ENCODE measurements at regions not wholly inside any gene's neighbourhood (a gene's known extent, or its start where the extent isn't known, plus 50 kb on each side); places are given as distances from the start of the nearest gene placed in this dataset.
"Not testable (repeated sequence)": the region's sequence is repeated elsewhere in the genome, so short reads cannot be mapped to it uniquely, and the experiment has no call there.

GRCh38 chr10:4902571-4903011, 60.6 kb upstream of the AKR1C1 start:
- no TSS peak for BruUV-seq (replicated peaks)
- peak; percentile 75 for DNase-seq (ENCODE audit: unreplicated experiment)
- H3K4me1 Mint-ChIP-seq (ENCODE audit: insufficient read depth, unreplicated experiment), result peaks cover 18% of the 10 kb centered on the region
- H3K36me3 Mint-ChIP-seq (ENCODE audit: insufficient read depth, unreplicated experiment), result no peaks in the 10 kb centered on the region
- intact Hi-C loops (cut with micrococcal nuclease), result no loop called here
- peak overlapping the region; percentile 2 for H3K4me3 Mint-ChIP-seq (ENCODE audit: unreplicated experiment)
- POLR2A ChIA-PET, result interaction anchor here (0.8 to 1.3 kb wide), 5 partner anchors 10 to 60 kb away, joined by 3 to 5 read pairs (median 3); partner anchors contain the start of gene AKR1C1
- no peaks in the 10 kb centered on the region for H3K27me3 Mint-ChIP-seq (ENCODE audit: insufficient read depth, unreplicated experiment)
- H3K27ac Mint-ChIP-seq (ENCODE audit: low read depth, unreplicated experiment), result peak overlapping the region; percentile 92
- no peak for TF ChIP-seq CTCF (IDR thresholded peaks at IDR 0.05; ENCODE audit: unreplicated experiment)
- CTCF ChIA-PET, result no interaction called here
- H3K9me3 Mint-ChIP-seq (ENCODE audit: unreplicated experiment), result no peaks in the 10 kb centered on the region

- BruUV-seq (replicated peaks); H3K36me3 Mint-ChIP-seq (ENCODE audit: insufficient read depth, unreplicated experiment); DNase-seq (ENCODE audit: unreplicated experiment); H3K4me3 Mint-ChIP-seq (ENCODE audit: unreplicated experiment); intact Hi-C loops (cut with micrococcal nuclease); CTCF ChIA-PET; H3K9me3 Mint-ChIP-seq (ENCODE audit: unreplicated experiment); H3K27me3 Mint-ChIP-seq (ENCODE audit: insufficient read depth, unreplicated experiment): not testable (repeated sequence)
- POLR2A ChIA-PET, result interaction anchor here (1.3 kb wide), 3 partner anchors 36 to 60 kb away, joined by 3 to 5 read pairs (median 5); partner anchors contain the start of gene AKR1C1
- H3K4me1 Mint-ChIP-seq (ENCODE audit: insufficient read depth, unreplicated experiment), result peaks cover 18% of the 10 kb centered on the region
- peak overlapping the region; percentile 92 for H3K27ac Mint-ChIP-seq (ENCODE audit: low read depth, unreplicated experiment)
Measured at GRCh38 chr10:4903126-4903525, 60.1 kb upstream of the AKR1C1 start.

GRCh38 chr10:4903675-4904074, 59.5 kb upstream of the AKR1C1 start:
- H3K27me3 Mint-ChIP-seq (ENCODE audit: insufficient read depth, unreplicated experiment); POLR2A ChIA-PET; H3K4me3 Mint-ChIP-seq (ENCODE audit: unreplicated experiment); H3K36me3 Mint-ChIP-seq (ENCODE audit: insufficient read depth, unreplicated experiment); H3K9me3 Mint-ChIP-seq (ENCODE audit: unreplicated experiment); DNase-seq (ENCODE audit: unreplicated experiment); H3K27ac Mint-ChIP-seq (ENCODE audit: low read depth, unreplicated experiment); intact Hi-C loops (cut with micrococcal nuclease); BruUV-seq (replicated peaks); CTCF ChIA-PET: not testable (repeated sequence)
- H3K4me1 Mint-ChIP-seq (ENCODE audit: insufficient read depth, unreplicated experiment), result peaks cover 18% of the 10 kb centered on the region

DNA sequence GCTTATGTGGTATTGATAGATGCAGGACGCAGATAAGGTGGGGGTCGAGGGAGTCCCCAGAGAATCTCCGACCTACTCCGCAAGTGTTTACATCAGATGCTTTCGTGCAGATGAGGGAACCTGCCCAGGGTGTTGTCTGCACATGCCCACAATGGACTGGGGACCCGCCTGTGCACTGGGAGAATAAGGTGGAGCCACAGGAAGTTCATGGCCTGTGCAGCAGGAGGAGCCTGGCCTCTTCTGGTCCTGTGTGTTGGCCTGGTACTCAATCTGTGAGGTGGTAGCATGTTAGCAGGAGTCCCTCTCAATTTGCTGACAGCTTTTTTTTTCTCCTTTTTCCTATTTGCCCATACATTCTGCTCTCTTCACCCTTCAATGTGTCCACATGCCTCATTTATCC, 54.1 kb upstream of the AKR1C1 start:
- intact Hi-C loops (cut with micrococcal nuclease), result no loop called here
- H3K36me3 Mint-ChIP-seq (ENCODE audit: insufficient read depth, unreplicated experiment), result no peaks in the 10 kb centered on the region
- ChIA-PET POLR2A (no interaction called here), CTCF (interaction anchor here (1.1 kb wide), 1 partner anchor 59 kb away, joined by 5 read pairs; no protein-coding TSS in a partner anchor)
- H3K27ac Mint-ChIP-seq (ENCODE audit: low read depth, unreplicated experiment), result no peak overlapping the region
- H3K4me1 Mint-ChIP-seq (ENCODE audit: insufficient read depth, unreplicated experiment), result peaks cover 7% of the 10 kb centered on the region
- H3K27me3 Mint-ChIP-seq (ENCODE audit: insufficient read depth, unreplicated experiment), result no peaks in the 10 kb centered on the region
- TF ChIP-seq CTCF (IDR thresholded peaks at IDR 0.05; ENCODE audit: unreplicated experiment), result no peak
- no peaks in the 10 kb centered on the region for H3K9me3 Mint-ChIP-seq (ENCODE audit: unreplicated experiment)
- BruUV-seq (replicated peaks), result no TSS peak
- DNase-seq (ENCODE audit: unreplicated experiment), result no peak
- no peak overlapping the region for H3K4me3 Mint-ChIP-seq (ENCODE audit: unreplicated experiment)

Data from MCF 10A (cell line).